ENCODE measurements at regions not wholly inside any gene's neighbourhood (a gene's known extent, or its start where the extent isn't known, plus 50 kb on each side); places are given as distances from the start of the nearest gene placed in this dataset.

- no peak for TF ChIP-seq SMC3 (IDR thresholded peaks at IDR 0.05; ENCODE audit: low read depth, low read length)
- TF ChIP-seq RFX5 (IDR thresholded peaks at IDR 0.05; ENCODE audit: low read depth, low read length), result no peak
- no peak for TF ChIP-seq MAFK (IDR thresholded peaks at IDR 0.05; ENCODE audit: low read depth, low read length)
- TF ChIP-seq MXI1 (IDR thresholded peaks at IDR 0.05; ENCODE audit: borderline replicate concordance, low read depth, low read length), result no peak
- no peak for TF ChIP-seq CTCF (conservative IDR thresholded peaks at IDR 0.05; ENCODE audit: low read depth, low read length)
- no peak for TF ChIP-seq ELK1 (IDR thresholded peaks at IDR 0.05; ENCODE audit: borderline replicate concordance, low read depth, low read length)
- no peak for TF ChIP-seq BHLHE40 (IDR thresholded peaks at IDR 0.05; ENCODE audit: low read depth, low read length)
- TF ChIP-seq RAD21 (IDR thresholded peaks at IDR 0.05; ENCODE audit: low read length), result no peak
- no peak for TF ChIP-seq USF2 (IDR thresholded peaks at IDR 0.05; ENCODE audit: low read depth, low read length)
- no peak for TF ChIP-seq CEBPB (IDR thresholded peaks at IDR 0.05; ENCODE audit: low read depth, low read length)
- no peak for TF ChIP-seq CHD1 (IDR thresholded peaks at IDR 0.05; ENCODE audit: low read depth, low read length)
- no peak for TF ChIP-seq FOS (IDR thresholded peaks at IDR 0.05; ENCODE audit: low read depth, low read length)
- no peak for TF ChIP-seq NFE2L2 (IDR thresholded peaks at IDR 0.05; ENCODE audit: low read depth, low read length)
- TF ChIP-seq POLR2A (IDR thresholded peaks at IDR 0.05; ENCODE audit: low read depth, low read length), result no peak
- Histone ChIP-seq H4K91ac (ENCODE audit: insufficient read depth, low read depth, low read length) (no peak overlapping the region), H3K18ac (ENCODE audit: low read depth, low read length) (no peak overlapping the region), H3K4me2 (ENCODE audit: low read depth, low read length) (no peak overlapping the region), H3K4me1 (ENCODE audit: control insufficient read depth, insufficient read depth, low read length) (peaks cover 15% of the 10 kb centered on the region), H2AK5ac (ENCODE audit: low read depth, low read length) (no peak overlapping the region), H2BK20ac (ENCODE audit: low read depth, low read length) (no peak overlapping the region), H3K79me1 (ENCODE audit: low read depth in 1 of 2, low read length in 2 of 2) (peaks cover 15 to 72% of the 10 kb centered on the region in 2 experiments), H3K4me3 (ENCODE audit: insufficient read depth, low read depth, low read length) (no peak overlapping the region), H3K14ac (replicated peaks; ENCODE audit: low read depth, low read length) (no peak overlapping the region), H4K20me1 (ENCODE audit: insufficient read depth, low read length) (peaks cover 55% of the 10 kb centered on the region), H2AFZ (replicated peaks; ENCODE audit: low read length, poor library complexity) (no peak overlapping the region), H3K27me3 (ENCODE audit: control insufficient read depth, insufficient read depth, low read length) (no peaks in the 10 kb centered on the region), H4K8ac (ENCODE audit: low read depth in 2 of 2, low read length in 2 of 2) (no peak overlapping the region), H3K9me1 (ENCODE audit: insufficient read depth, low read length) (no peaks in the 10 kb centered on the region), H2BK120ac (ENCODE audit: low read depth, low read length) (no peak overlapping the region), H3K9ac (ENCODE audit: low read depth, low read length) (no peak overlapping the region), H3K36me3 (ENCODE audit: control insufficient read depth, insufficient read depth, low read length) (peaks cover 67% of the 10 kb centered on the region), H3K9me3 (ENCODE audit: control insufficient read depth, insufficient read depth, low read length) (no peaks in the 10 kb centered on the region), H3K23ac (ENCODE audit: low read depth, low read length) (no peak overlapping the region), H3K56ac (ENCODE audit: extremely low read depth, insufficient read depth, low read length) (no peak overlapping the region), H3K27ac (ENCODE audit: insufficient read depth, low read length) (no peak overlapping the region), H2AK9ac (replicated peaks; ENCODE audit: low read depth, low read length, poor library complexity) (no peak overlapping the region), H2BK5ac (ENCODE audit: low read depth, low read length, poor library complexity, severe bottlenecking) (no peak overlapping the region), H2BK15ac (ENCODE audit: low read depth, low read length) (no peak overlapping the region), H3K4ac (ENCODE audit: low read depth, low read length) (no peak overlapping the region), H4K5ac (ENCODE audit: low read depth, low read length) (no peak overlapping the region)
- no peak for ATAC-seq (ENCODE audit: low read depth)
- ChIA-PET CTCF (interaction anchor here (0.5 kb wide), 1 partner anchor 453 kb away, joined by 3 read pairs; no protein-coding TSS in a partner anchor), POLR2A (ENCODE audit: unreplicated experiment) (no interaction called here)
- DNase-seq, result no peak
- intact Hi-C loops (cut with micrococcal nuclease), result no loop called here
- in situ Hi-C loops (cut with MboI; ENCODE audit: low sequenced_read_pairs), result no loop called here
- dilution Hi-C loops (cut with HindIII; ENCODE audit: low sequenced_read_pairs, unreplicated experiment), result no loop called here
- 100% methylated on average over 1 of the region's 14 CpGs; no CpG with 5 or more reads in 1 of the 2 experiments for WGBS, 2 experiments (ENCODE audit: extremely low coverage in 2 of 2, insufficient read length in 1 of 2)
- no TSS peak for BruUV-seq (replicated peaks)
Observed at GRCh38 chr12:124375789-124376175, 80.9 kb downstream of the RFLNA start.

Measured in IMR-90 (cell line).